ENCODE measurements at regions not wholly inside any gene's neighbourhood (a gene's known extent, or its start where the extent isn't known, plus 50 kb on each side); places are given as distances from the start of the nearest gene placed in this dataset.

DNA sequence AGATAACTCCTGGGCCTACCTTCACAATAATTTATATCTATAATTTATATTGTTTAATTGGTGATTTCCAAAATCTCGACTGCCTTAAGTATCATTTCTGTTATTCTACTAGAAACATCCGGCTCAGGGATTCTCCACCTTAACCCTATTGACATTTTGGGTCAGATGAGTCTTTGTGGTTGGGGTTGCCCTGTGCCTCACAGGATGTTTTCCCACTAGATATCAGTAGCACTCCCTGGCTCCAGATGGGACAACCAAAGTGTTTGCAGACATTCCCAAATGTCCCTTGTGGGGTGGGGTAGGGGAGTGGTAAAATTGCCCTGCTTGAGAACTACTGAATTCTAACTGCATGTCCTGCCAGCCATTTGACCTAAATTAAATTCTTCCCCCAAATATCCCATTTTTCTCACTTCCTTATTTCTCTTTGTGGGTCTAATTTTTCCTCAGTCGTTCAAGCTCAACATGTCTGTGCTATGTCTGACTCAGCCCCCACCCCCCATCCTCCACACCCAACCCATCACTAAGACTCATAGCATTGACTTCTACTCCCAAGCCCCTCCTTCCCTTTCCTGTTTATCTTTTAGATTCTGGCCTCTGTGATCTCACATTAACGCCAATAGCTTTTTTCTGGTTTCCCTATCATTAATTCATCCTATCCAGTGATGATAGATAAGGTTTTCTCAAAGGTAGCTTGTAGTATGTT, 545.1 kb downstream of the EFNB2 start:
- H4K91ac ChIP-seq (ENCODE audit: insufficient read depth, low read depth, low read length) = peak overlapping the region; percentile 38
- no peak overlapping the region for H3K4me3 ChIP-seq (ENCODE audit: insufficient read depth, low read depth, low read length)
- peak overlapping the region; percentile 31; the same call in 1 of the 2 replicates for H3K18ac ChIP-seq (ENCODE audit: low read depth, low read length)
- H3K79me1 ChIP-seq (ENCODE audit: low read depth in 1 of 2, low read length in 2 of 2) = no peaks in the 10 kb centered on the region
- ChIA-PET CTCF (no interaction called here), POLR2A (ENCODE audit: unreplicated experiment) (no interaction called here)
- intact Hi-C loops (cut with micrococcal nuclease) = no loop called here
- peak overlapping the region; percentile 83 for H2AK9ac ChIP-seq (replicated peaks; ENCODE audit: low read depth, low read length, poor library complexity)
- in situ Hi-C loops (cut with MboI; ENCODE audit: low sequenced_read_pairs) = no loop called here
- H3K27me3 ChIP-seq (ENCODE audit: control insufficient read depth, insufficient read depth, low read length) = no peaks in the 10 kb centered on the region
- ATAC-seq (ENCODE audit: low read depth) = peak; percentile 47; the same call in 1 of the 2 replicates
- no peaks in the 10 kb centered on the region for H4K20me1 ChIP-seq (ENCODE audit: insufficient read depth, low read length)
- DNase-seq = peak; percentile 74
- H2BK15ac ChIP-seq (ENCODE audit: low read depth, low read length) = peak overlapping the region; percentile 79; the same call in 2 of the 3 replicates
- H3K14ac ChIP-seq (replicated peaks; ENCODE audit: low read depth, low read length) = peak overlapping the region; percentile 57
- peak overlapping the region in 1 of 2 experiments; percentile 81; a peak in 2 of 4 replicates for H4K8ac ChIP-seq (ENCODE audit: low read depth in 2 of 2, low read length in 2 of 2)
- 0 out of 2 replicates have a peak overlapping the region, but pooled peaks have one; percentile 56 for H2AK5ac ChIP-seq (ENCODE audit: low read depth, low read length)
- H2AFZ ChIP-seq (replicated peaks; ENCODE audit: low read length, poor library complexity) = peak overlapping the region; percentile 86
- peak overlapping the region; percentile 87 for H2BK120ac ChIP-seq (ENCODE audit: low read depth, low read length)
- H3K9me1 ChIP-seq (ENCODE audit: insufficient read depth, low read length) = peaks cover 8% of the 10 kb centered on the region
- H3K23ac ChIP-seq (ENCODE audit: low read depth, low read length) = peak overlapping the region; percentile 10; the same call in 1 of the 2 replicates
- H2BK5ac ChIP-seq (ENCODE audit: low read depth, low read length, poor library complexity, severe bottlenecking) = peak overlapping the region; percentile 67
- H3K9ac ChIP-seq (ENCODE audit: low read depth, low read length) = no peak overlapping the region
- H2BK20ac ChIP-seq (ENCODE audit: low read depth, low read length) = peak overlapping the region; percentile 83; the same call in 1 of the 2 replicates
- peaks cover 9% of the 10 kb centered on the region for H3K4me1 ChIP-seq (ENCODE audit: control insufficient read depth, insufficient read depth, low read length)
- no peaks in the 10 kb centered on the region for H3K9me3 ChIP-seq (ENCODE audit: control insufficient read depth, insufficient read depth, low read length)
- no peak overlapping the region; the same call in 1 of the 2 replicates for H3K4me2 ChIP-seq (ENCODE audit: low read depth, low read length)
- dilution Hi-C loops (cut with HindIII; ENCODE audit: low sequenced_read_pairs, unreplicated experiment) = no loop called here
- 25% methylated on average over 1 of the region's 4 CpGs; no CpG with 5 or more reads in 1 of the 2 experiments for WGBS, 2 experiments (ENCODE audit: extremely low coverage in 2 of 2, insufficient read length in 1 of 2)
- peak overlapping the region; percentile 67; the same call in 1 of the 2 replicates for H4K5ac ChIP-seq (ENCODE audit: low read depth, low read length)
- H3K36me3 ChIP-seq (ENCODE audit: control insufficient read depth, insufficient read depth, low read length) = no peaks in the 10 kb centered on the region
- TF ChIP-seq MAZ (IDR thresholded peaks at IDR 0.05; ENCODE audit: borderline replicate concordance, low read depth, low read length) = 0 out of 2 replicates have a peak, but pooled peaks have one; percentile 48
- TF ChIP-seq BHLHE40 (IDR thresholded peaks at IDR 0.05; ENCODE audit: low read depth, low read length) = no peak
- H3K4ac ChIP-seq (ENCODE audit: low read depth, low read length) = peak overlapping the region; percentile 76; the same call in 1 of the 2 replicates
- no peak overlapping the region for H3K27ac ChIP-seq (ENCODE audit: insufficient read depth, low read length)
- no peak overlapping the region for H3K56ac ChIP-seq (ENCODE audit: extremely low read depth, insufficient read depth, low read length)
- no TSS peak for BruUV-seq (replicated peaks)

Measured in IMR-90 (cell line).